ENCODE measurements at regions not wholly inside any gene's neighbourhood (a gene's known extent, or its start where the extent isn't known, plus 50 kb on each side); places are given as distances from the start of the nearest gene placed in this dataset.

DNA sequence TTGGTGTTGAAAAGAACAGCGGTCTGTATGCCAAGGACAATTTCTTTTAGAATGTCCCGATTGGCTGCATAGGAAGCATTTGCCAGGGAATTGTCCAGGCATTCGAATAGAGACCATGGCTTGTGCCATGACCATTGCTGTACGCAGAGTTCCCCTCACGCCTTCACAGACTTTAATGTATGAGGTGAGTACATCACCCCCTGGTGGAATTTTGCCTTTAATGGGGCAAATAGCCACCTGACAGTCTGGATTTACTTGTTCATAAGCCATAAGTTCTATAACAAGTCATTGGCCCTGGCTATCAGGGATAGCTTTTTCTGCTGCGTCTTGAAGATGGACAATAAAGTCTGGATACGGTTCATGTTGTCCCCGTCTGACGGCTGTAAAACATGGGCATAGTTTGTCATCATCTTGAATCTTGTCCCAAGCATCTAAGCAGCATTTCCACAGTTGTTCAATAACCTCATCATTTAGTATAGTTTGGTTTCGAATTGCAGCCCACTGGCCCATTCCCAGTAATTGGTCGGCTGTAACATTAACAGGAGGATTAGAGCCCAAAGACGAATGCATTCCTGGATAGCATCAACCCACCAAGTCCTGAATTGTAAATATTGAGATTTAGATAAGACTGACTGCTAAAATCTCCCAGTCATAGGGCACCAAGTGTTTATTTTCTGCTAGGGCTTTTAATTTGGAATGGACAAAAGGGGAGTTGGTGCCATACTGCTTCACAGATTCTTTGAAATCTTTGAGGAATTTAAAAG lies 67.7 kb upstream of the ARL4D start:
- TF ChIP-seq, protein P1, sequence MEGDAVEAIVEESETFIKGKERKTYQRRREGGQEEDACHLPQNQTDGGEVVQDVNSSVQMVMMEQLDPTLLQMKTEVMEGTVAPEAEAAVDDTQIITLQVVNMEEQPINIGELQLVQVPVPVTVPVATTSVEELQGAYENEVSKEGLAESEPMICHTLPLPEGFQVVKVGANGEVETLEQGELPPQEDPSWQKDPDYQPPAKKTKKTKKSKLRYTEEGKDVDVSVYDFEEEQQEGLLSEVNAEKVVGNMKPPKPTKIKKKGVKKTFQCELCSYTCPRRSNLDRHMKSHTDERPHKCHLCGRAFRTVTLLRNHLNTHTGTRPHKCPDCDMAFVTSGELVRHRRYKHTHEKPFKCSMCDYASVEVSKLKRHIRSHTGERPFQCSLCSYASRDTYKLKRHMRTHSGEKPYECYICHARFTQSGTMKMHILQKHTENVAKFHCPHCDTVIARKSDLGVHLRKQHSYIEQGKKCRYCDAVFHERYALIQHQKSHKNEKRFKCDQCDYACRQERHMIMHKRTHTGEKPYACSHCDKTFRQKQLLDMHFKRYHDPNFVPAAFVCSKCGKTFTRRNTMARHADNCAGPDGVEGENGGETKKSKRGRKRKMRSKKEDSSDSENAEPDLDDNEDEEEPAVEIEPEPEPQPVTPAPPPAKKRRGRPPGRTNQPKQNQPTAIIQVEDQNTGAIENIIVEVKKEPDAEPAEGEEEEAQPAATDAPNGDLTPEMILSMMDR (IDR thresholded peaks at IDR 0.05; ENCODE audit: low read depth, low read length) = peak; percentile 16
- TF ChIP-seq EZH2phosphoT487 (IDR thresholded peaks at IDR 0.05; ENCODE audit: low read depth) = no peak
- no peaks in the 10 kb centered on the region for H3K36me3 ChIP-seq (replicated peaks; ENCODE audit: low read depth, low read length)
- H3K9ac ChIP-seq (ENCODE audit: low read length) = no peak overlapping the region
- no peaks in the 10 kb centered on the region for H4K20me1 ChIP-seq (ENCODE audit: insufficient read depth, low read length)
- H2AFZ ChIP-seq (ENCODE audit: low read depth, low read length) = no peak overlapping the region
- H3K27me3 ChIP-seq (ENCODE audit: low read depth, low read length) = peaks cover 28% of the 10 kb centered on the region
- no peaks in the 10 kb centered on the region for H3K9me3 ChIP-seq (ENCODE audit: insufficient read depth, low read length)
- H3K4me2 ChIP-seq (ENCODE audit: low read length) = no peak overlapping the region
- no peak overlapping the region for H3K4me3 ChIP-seq (ENCODE audit: low read length)
- no peaks in the 10 kb centered on the region for H3K79me2 ChIP-seq (ENCODE audit: low read length)
- H3K4me1 ChIP-seq (ENCODE audit: low read length) = peaks cover 16% of the 10 kb centered on the region
- H3K27ac ChIP-seq (ENCODE audit: low read length) = no peak overlapping the region

DNA sequence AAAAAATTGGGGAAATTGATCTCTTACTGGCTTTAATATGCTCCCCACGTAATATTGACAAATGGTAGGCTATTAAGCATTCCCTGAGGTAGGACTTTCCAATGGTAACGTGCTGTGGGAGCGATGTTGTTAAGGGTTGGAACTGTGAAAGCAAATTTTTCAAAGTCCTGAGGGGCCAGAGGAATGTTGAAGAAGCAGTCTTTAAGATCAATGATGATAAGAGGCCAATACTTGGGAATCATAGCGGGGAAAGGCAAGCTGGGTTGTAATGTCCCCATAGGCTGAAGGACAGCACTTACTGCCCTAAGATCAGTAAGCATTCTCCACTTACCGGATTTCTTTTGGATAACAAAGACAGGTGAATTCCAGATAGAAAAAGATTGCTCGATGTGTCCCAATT lies 69.6 kb upstream of the ARL4D start:
- no peak overlapping the region for H3K27ac ChIP-seq (ENCODE audit: low read length)
- no peak for TF ChIP-seq EZH2phosphoT487 (IDR thresholded peaks at IDR 0.05; ENCODE audit: low read depth)
- TF ChIP-seq, protein P1 (IDR thresholded peaks at IDR 0.05; ENCODE audit: low read depth, low read length) = no peak
- H3K9me3 ChIP-seq (ENCODE audit: insufficient read depth, low read length) = no peaks in the 10 kb centered on the region
- H3K4me2 ChIP-seq (ENCODE audit: low read length) = no peak overlapping the region
- no peak overlapping the region for H3K9ac ChIP-seq (ENCODE audit: low read length)
- peaks cover 25% of the 10 kb centered on the region for H3K27me3 ChIP-seq (ENCODE audit: low read depth, low read length)
- H2AFZ ChIP-seq (ENCODE audit: low read depth, low read length) = no peak overlapping the region
- H3K36me3 ChIP-seq (replicated peaks; ENCODE audit: low read depth, low read length) = no peaks in the 10 kb centered on the region
- H3K79me2 ChIP-seq (ENCODE audit: low read length) = no peaks in the 10 kb centered on the region
- H3K4me1 ChIP-seq (ENCODE audit: low read length) = peaks cover 6% of the 10 kb centered on the region
- H3K4me3 ChIP-seq (ENCODE audit: low read length) = no peak overlapping the region
- H4K20me1 ChIP-seq (ENCODE audit: insufficient read depth, low read length) = no peaks in the 10 kb centered on the region

DNA sequence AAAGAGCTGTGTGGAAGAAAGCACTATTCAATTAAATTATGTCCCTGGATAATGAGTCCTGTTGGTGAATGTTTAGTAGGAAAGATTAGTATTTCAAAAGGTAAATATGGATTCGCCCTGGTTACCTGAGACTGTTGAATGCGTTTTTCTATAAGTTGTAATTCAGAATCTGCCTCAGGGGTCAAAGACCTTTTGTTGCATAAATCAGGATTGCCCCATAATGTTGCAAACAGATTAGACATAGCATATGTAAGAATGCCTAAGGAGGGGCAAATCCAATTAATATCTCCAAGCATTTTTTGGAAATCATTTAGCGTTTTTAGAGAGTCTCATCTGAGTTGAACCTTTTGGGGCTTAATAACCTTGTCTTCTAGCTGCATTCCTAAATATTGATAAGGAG lies 70.1 kb upstream of the ARL4D start:
- H3K27me3 ChIP-seq (ENCODE audit: low read depth, low read length) = peaks cover 25% of the 10 kb centered on the region
- H3K27ac ChIP-seq (ENCODE audit: low read length) = no peak overlapping the region
- H3K4me2 ChIP-seq (ENCODE audit: low read length) = no peak overlapping the region
- no peaks in the 10 kb centered on the region for H3K9me3 ChIP-seq (ENCODE audit: insufficient read depth, low read length)
- no peak for TF ChIP-seq EZH2phosphoT487 (IDR thresholded peaks at IDR 0.05; ENCODE audit: low read depth)
- TF ChIP-seq, protein P1 (IDR thresholded peaks at IDR 0.05; ENCODE audit: low read depth, low read length) = no peak
- H4K20me1 ChIP-seq (ENCODE audit: insufficient read depth, low read length) = no peaks in the 10 kb centered on the region
- H3K79me2 ChIP-seq (ENCODE audit: low read length) = no peaks in the 10 kb centered on the region
- no peak overlapping the region for H3K4me3 ChIP-seq (ENCODE audit: low read length)
- no peak overlapping the region for H2AFZ ChIP-seq (ENCODE audit: low read depth, low read length)
- no peak overlapping the region for H3K9ac ChIP-seq (ENCODE audit: low read length)
- no peaks in the 10 kb centered on the region for H3K36me3 ChIP-seq (replicated peaks; ENCODE audit: low read depth, low read length)
- H3K4me1 ChIP-seq (ENCODE audit: low read length) = peaks cover 1% of the 10 kb centered on the region

DNA sequence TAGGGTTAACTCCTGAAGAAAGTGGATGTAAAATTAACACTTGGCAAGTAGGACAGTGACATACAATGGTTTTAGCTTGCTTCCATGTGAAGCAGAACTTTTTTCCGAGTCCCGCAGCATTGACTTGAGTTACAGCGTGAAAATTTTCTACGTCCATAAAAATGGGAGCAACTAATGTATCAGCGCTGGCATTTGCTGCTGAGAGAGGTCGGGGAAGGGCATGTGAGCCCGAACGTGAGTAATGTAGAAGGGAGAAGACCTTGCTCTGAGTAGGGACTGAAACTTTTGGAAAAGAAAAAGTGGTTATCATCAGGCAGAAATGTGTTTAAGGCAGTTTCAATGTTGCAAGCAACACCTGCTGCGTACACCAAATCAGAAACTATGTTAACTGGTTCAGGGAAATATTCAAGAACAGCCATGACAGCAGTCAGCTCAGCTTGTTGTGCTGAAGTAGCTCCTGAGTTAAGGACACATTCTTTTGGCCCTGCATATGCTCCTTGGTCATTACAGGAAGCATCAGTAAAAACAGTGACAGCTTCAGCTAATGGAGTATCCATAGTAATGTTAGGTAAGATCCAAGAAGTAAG lies 70.9 kb upstream of the ARL4D start:
- TF ChIP-seq EZH2phosphoT487 (IDR thresholded peaks at IDR 0.05; ENCODE audit: low read depth) = no peak
- TF ChIP-seq, protein P1 (IDR thresholded peaks at IDR 0.05; ENCODE audit: low read depth, low read length) = no peak
- Histone ChIP-seq H4K20me1 (ENCODE audit: insufficient read depth, low read length) (no peaks in the 10 kb centered on the region), H3K9ac (ENCODE audit: low read length) (no peak overlapping the region), H3K4me1 (ENCODE audit: low read length) (no peaks in the 10 kb centered on the region), H2AFZ (ENCODE audit: low read depth, low read length) (no peak overlapping the region), H3K27me3 (ENCODE audit: low read depth, low read length) (peaks cover 25% of the 10 kb centered on the region), H3K4me2 (ENCODE audit: low read length) (no peak overlapping the region), H3K27ac (ENCODE audit: low read length) (no peak overlapping the region), H3K4me3 (ENCODE audit: low read length) (no peak overlapping the region), H3K36me3 (replicated peaks; ENCODE audit: low read depth, low read length) (no peaks in the 10 kb centered on the region), H3K79me2 (ENCODE audit: low read length) (no peaks in the 10 kb centered on the region), H3K9me3 (ENCODE audit: insufficient read depth, low read length) (no peaks in the 10 kb centered on the region)

All from OCI-LY3 (cell line).